Naive B cell (primary cell): ENCODE measurements at regions not wholly inside any gene's neighbourhood (a gene's known extent, or its start where the extent isn't known, plus 50 kb on each side); places are given as distances from the start of the nearest gene placed in this dataset.

Source experiments
- ATAC-seq, 2 donors: fragments of 150-1000 bp; cut with Tn5 transposase; 2 replicates each; pipeline ENCODE4 v1.10.0; 2021; ENCODE audit warnings: low read depth in 2 of 2, mild to moderate bottlenecking in 2 of 2, moderate library complexity in 2 of 2
- DNase-seq: peaks from one replicate; pipeline ENCODE4 v3.0.0; 2022
- H3K27ac Mint-ChIP-seq, 6 donors: one replicate each; pipeline ENCODE4 v1.8.0; 2020 to 2022; ENCODE audit warnings: mild to moderate bottlenecking in 6 of 6, mixed read lengths in 6 of 6, moderate library complexity in 5 of 6, inconsistent platforms in 2 of 6
- H3K27me3 Mint-ChIP-seq, 3 donors: one replicate each; pipeline ENCODE4 v1.8.0; 2021 to 2022; ENCODE audit warnings: mixed read lengths in 3 of 3, mild to moderate bottlenecking in 1 of 3
- H3K36me3 Mint-ChIP-seq, 2 donors: one replicate each; pipeline ENCODE4 v1.8.0; 2020 to 2022; ENCODE audit warnings: mixed read lengths in 2 of 2, inconsistent platforms in 1 of 2, mild to moderate bottlenecking in 1 of 2
- H3K4me1 Mint-ChIP-seq, 3 donors: one replicate each; pipeline ENCODE4 v1.8.0; 2020 to 2022; ENCODE audit warnings: mixed read lengths in 3 of 3, inconsistent platforms in 1 of 3, mild to moderate bottlenecking in 1 of 3, moderate library complexity in 1 of 3
- H3K4me3 Mint-ChIP-seq, 8 donors: one replicate each; pipeline ENCODE4 v1.8.0; 2020 to 2022; ENCODE audit warnings: mild to moderate bottlenecking in 8 of 8, mixed read lengths in 8 of 8, moderate library complexity in 8 of 8, inconsistent platforms in 2 of 8
- H3K9me3 Mint-ChIP-seq, 7 donors: one replicate each; pipeline ENCODE4 v1.8.0; 2020 to 2022; ENCODE audit warnings: mixed read lengths in 7 of 7, mild to moderate bottlenecking in 5 of 7, inconsistent platforms in 2 of 7, moderate library complexity in 1 of 7

- peaks cover 4 to 17% (median 9%) of the 10 kb centered on the region in 3 donors for H3K27me3 Mint-ChIP-seq
- no peak overlapping the region for H3K27ac Mint-ChIP-seq
- no peaks in the 10 kb centered on the region for H3K36me3 Mint-ChIP-seq
- no peak overlapping the region for H3K4me3 Mint-ChIP-seq
- peaks cover 0 to 4% (median 0%) of the 10 kb centered on the region in 7 donors for H3K9me3 Mint-ChIP-seq
- ATAC-seq (no peak), DNase-seq (no peak)
- H3K4me1 Mint-ChIP-seq: no peaks in the 10 kb centered on the region
These were observed 112.9 kb downstream of the CPZ start for GRCh38 chr4:8705161-8706145.

GRCh38 chr4:8704632-8705031 is 112.1 kb downstream of the CPZ start:
- peaks cover 4 to 19% (median 9%) of the 10 kb centered on the region in 3 donors for H3K27me3 Mint-ChIP-seq
- no peaks in the 10 kb centered on the region for H3K4me1 Mint-ChIP-seq
- ATAC-seq (no peak), DNase-seq (no peak)
- no peak overlapping the region for H3K27ac Mint-ChIP-seq
- no peaks in the 10 kb centered on the region for H3K36me3 Mint-ChIP-seq
- peaks cover 0 to 2% (median 0%) of the 10 kb centered on the region in 7 donors for H3K9me3 Mint-ChIP-seq
- H3K4me3 Mint-ChIP-seq: no peak overlapping the region

GRCh38 chr4:8703857-8704495 is 111.4 kb downstream of the CPZ start:
- Mint-ChIP-seq H3K27me3 (peaks cover 4 to 26% (median 9%) of the 10 kb centered on the region in 3 donors), H3K27ac (no peak overlapping the region), H3K36me3 (no peaks in the 10 kb centered on the region), H3K4me1 (no peaks in the 10 kb centered on the region), H3K4me3 (no peak overlapping the region), H3K9me3 (peaks cover 0 to 2% (median 0%) of the 10 kb centered on the region in 7 donors)
- no peak for ATAC-seq
- no peak for DNase-seq

GRCh38 chr4:8703401-8703696 is 110.8 kb downstream of the CPZ start:
- ATAC-seq: no peak
- Mint-ChIP-seq H3K27me3 (peaks cover 4 to 28% (median 9%) of the 10 kb centered on the region in 3 donors), H3K4me3 (no peak overlapping the region), H3K9me3 (peaks cover 0 to 2% (median 0%) of the 10 kb centered on the region in 7 donors), H3K4me1 (no peaks in the 10 kb centered on the region), H3K36me3 (no peaks in the 10 kb centered on the region), H3K27ac (no peak overlapping the region)
- no peak for DNase-seq

GRCh38 chr4:8702516-8703400 is 110.2 kb downstream of the CPZ start:
- no peak for ATAC-seq

GRCh38 chr4:8702020-8702495 is 109.5 kb downstream of the CPZ start:
- no peaks in the 10 kb centered on the region for H3K36me3 Mint-ChIP-seq
- H3K4me1 Mint-ChIP-seq: no peaks in the 10 kb centered on the region
- H3K9me3 Mint-ChIP-seq: peaks cover 0 to 5% (median 0%) of the 10 kb centered on the region in 7 donors
- no peak for DNase-seq
- H3K27me3 Mint-ChIP-seq: peaks cover 7 to 33% (median 9%) of the 10 kb centered on the region in 3 donors
- H3K27ac Mint-ChIP-seq: no peak overlapping the region
- no peak for ATAC-seq
- H3K4me3 Mint-ChIP-seq: no peak overlapping the region

More at GRCh38 chr4:8702516-8703400, 110.2 kb downstream of the CPZ start:
- Mint-ChIP-seq H3K36me3 (no peaks in the 10 kb centered on the region), H3K27ac (no peak overlapping the region), H3K27me3 (peaks cover 4 to 28% (median 9%) of the 10 kb centered on the region in 3 donors), H3K4me1 (no peaks in the 10 kb centered on the region), H3K9me3 (peaks cover 0 to 2% (median 0%) of the 10 kb centered on the region in 7 donors), H3K4me3 (no peak overlapping the region)
- no peak for DNase-seq

GRCh38 chr4:8701126-8702019 is 108.8 kb downstream of the CPZ start:
- H3K27me3 Mint-ChIP-seq: peaks cover 7 to 33% (median 9%) of the 10 kb centered on the region in 3 donors
- H3K36me3 Mint-ChIP-seq: no peaks in the 10 kb centered on the region
- ATAC-seq (no peak), DNase-seq (no peak)
- H3K27ac Mint-ChIP-seq: no peak overlapping the region
- no peaks in the 10 kb centered on the region for H3K4me1 Mint-ChIP-seq
- H3K9me3 Mint-ChIP-seq: peaks cover 0 to 5% (median 0%) of the 10 kb centered on the region in 7 donors
- no peak overlapping the region for H3K4me3 Mint-ChIP-seq

GRCh38 chr4:8700531-8700930 is 108.0 kb downstream of the CPZ start:
- peaks cover 4 to 29% (median 9%) of the 10 kb centered on the region in 3 donors for H3K27me3 Mint-ChIP-seq
- H3K4me1 Mint-ChIP-seq: no peaks in the 10 kb centered on the region
- H3K4me3 Mint-ChIP-seq: no peak overlapping the region
- DNase-seq (no peak), ATAC-seq (no peak)
- no peaks in the 10 kb centered on the region for H3K36me3 Mint-ChIP-seq
- H3K27ac Mint-ChIP-seq: no peak overlapping the region
- peaks cover 0 to 5% (median 0%) of the 10 kb centered on the region in 7 donors for H3K9me3 Mint-ChIP-seq

GRCh38 chr4:8699479-8700145 is 107.0 kb downstream of the CPZ start:
- DNase-seq (no peak), ATAC-seq (no peak)
- Mint-ChIP-seq H3K27ac (no peak overlapping the region), H3K4me3 (no peak overlapping the region), H3K27me3 (peaks cover 4 to 29% (median 9%) of the 10 kb centered on the region in 3 donors), H3K4me1 (no peaks in the 10 kb centered on the region), H3K9me3 (peaks cover 0 to 5% (median 0%) of the 10 kb centered on the region in 7 donors), H3K36me3 (no peaks in the 10 kb centered on the region)

GRCh38 chr4:8699063-8699385 is 106.5 kb downstream of the CPZ start:
- no peak for ATAC-seq

GRCh38 chr4:8698341-8699062 is 105.9 kb downstream of the CPZ start:
- no peaks in the 10 kb centered on the region for H3K36me3 Mint-ChIP-seq
- peaks cover 0 to 9% (median 3%) of the 10 kb centered on the region in 7 donors for H3K9me3 Mint-ChIP-seq
- H3K27me3 Mint-ChIP-seq: peaks cover 4 to 33% (median 9%) of the 10 kb centered on the region in 3 donors
- DNase-seq (no peak), ATAC-seq (no peak)
- no peaks in the 10 kb centered on the region for H3K4me1 Mint-ChIP-seq
- no peak overlapping the region for H3K27ac Mint-ChIP-seq
- H3K4me3 Mint-ChIP-seq: no peak overlapping the region

More at GRCh38 chr4:8699063-8699385, 106.5 kb downstream of the CPZ start:
- Mint-ChIP-seq H3K27me3 (peaks cover 4 to 33% (median 9%) of the 10 kb centered on the region in 3 donors), H3K4me1 (no peaks in the 10 kb centered on the region), H3K27ac (no peak overlapping the region), H3K9me3 (peaks cover 0 to 5% (median 2%) of the 10 kb centered on the region in 7 donors), H3K4me3 (no peak overlapping the region), H3K36me3 (no peaks in the 10 kb centered on the region)
- DNase-seq: no peak
